Stimulated activated CD4-positive, alpha-beta T cell treated with anti-CD3 and anti-CD28 coated beads, Interleukin-1b, Interleukin-23, amount 100 ng/mL, for 24 hours (primary cell): ENCODE measurements at regions not wholly inside any gene's neighbourhood (a gene's known extent, or its start where the extent isn't known, plus 50 kb on each side); places are given as distances from the start of the nearest gene placed in this dataset.
"Not testable (repeated sequence)": the region's sequence is repeated elsewhere in the genome, so short reads cannot be mapped to it uniquely, and the experiment has no call there.

Experiments
- DNase-seq, 4 experiments: peaks; one replicate each; pipeline ENCODE4 v3.0.0-alpha.2; 2020; ENCODE audit warnings: low read depth in 4 of 4, low spot score in 1 of 4

DNA sequence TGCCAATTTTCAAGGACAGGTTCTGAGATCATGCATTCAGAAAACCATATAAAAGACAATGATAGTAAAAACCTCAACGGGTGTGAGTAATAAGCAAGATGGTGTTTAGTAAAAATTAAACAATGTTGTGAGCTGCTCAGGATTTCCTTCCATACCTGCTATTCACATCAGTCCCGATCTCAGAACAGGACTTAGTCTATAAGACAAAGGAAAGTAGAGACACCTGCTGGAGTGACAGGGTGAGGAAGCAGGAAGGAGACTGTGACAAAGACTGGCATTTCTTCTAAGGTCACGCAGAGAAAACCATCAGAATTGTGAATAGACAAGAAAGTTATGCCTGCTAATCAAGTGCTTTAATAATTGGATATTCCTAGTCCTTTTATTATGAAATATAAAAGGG lies 648.0 kb downstream of the DACH1 start:
- no peak for DNase-seq

DNA sequence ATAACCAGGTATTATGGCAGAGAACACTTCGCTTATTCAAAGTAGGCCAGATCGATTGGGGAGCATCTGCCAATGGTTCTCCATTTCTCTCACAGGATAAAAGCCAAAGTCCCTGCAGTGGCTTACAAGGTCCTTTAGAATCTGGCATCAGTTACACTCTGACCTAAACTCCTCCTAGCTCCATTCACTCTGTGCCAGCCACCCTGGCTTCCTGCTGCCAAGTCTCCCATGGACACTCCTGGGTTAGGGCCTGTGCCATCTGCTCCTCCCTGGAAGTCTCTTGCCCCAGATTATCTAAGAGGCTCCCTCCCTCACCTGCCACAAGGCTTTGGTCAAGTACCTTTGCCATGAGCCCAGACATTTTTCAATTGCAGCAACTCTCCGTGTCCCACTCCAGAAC lies 649.2 kb downstream of the DACH1 start:
- no peak for DNase-seq

DNA sequence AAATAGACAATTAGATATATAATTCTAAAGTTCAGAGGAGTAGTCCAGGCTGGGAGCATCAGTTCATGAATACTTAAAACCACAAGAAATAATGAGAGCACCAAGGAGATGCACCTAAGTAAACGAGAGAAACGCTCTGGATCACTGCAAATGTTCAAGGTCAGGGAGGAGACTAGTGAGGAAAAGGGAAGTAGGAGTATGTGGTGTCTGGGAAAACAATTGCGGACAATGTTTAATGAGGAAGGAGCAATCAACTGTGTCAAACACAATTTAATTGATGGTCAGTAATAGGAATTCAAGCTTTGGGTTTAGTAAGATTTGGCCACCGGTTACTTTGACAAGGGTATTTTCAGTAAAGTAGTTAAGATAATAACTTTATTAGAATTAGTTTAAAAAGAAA lies 652.2 kb downstream of the DACH1 start:
- no peak for DNase-seq

DNA sequence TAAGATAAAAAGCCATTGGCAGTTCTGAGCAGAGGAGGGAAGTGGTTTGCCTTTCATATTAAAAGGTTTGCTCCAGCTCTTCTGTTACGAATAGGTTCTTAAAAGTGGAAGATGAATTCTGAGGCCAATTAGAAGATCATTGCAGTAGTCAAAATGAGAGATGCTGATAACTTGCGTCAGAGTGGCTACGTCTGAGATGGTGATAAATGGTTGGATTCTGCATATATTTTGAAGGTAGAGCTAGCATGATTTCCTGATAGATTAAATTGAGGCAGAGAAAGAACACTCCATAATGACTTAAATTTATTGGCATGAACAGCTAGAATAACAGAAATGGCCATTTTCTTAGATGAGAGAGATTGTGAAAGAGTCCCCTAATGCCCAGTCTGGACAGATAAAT lies 652.6 kb downstream of the DACH1 start:
- no peak for DNase-seq

DNA sequence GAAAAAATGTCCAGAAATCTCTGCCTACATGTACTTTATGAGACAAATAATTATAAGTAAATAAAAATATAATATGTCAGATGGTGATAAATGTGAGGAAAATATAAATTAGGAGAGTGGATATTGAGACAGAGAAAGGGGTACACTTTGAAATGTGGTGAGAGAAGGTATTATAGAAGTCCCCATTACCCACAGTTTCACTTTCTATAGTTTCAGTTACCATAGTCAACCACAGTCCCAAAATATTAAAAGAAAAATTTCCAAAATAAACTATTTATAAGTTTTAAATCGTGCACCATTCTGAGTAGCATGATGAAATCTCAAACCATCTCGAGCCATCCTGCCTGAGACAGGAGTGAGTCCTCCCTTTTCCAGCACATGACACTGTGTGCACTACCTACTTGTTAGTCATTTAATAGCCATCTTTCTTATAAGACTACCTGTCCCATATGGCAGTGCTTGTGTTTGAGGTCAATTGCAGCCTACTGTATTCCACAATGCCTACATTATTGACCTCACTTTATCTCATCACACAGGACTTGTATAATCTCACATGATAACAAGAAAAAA lies 653.7 kb downstream of the DACH1 start:
- DNase-seq = no peak

DNA sequence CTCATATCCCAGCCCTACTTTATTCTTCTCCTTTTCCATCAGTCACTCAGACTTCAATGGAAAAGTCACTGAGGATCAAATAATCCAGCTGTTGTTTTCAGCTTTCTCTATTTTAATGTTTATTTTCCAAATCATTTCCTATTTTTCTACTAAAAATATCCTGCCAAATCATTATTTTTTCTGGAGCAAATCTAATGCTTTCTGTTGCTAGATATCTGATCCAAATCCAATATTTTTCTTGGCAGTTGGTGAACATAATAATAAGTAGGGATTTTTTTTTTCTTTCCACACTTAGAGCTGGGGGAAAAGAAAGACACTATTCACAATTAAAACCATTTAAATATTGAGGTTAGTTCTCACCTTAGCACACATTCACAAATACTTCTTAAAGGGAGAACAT lies 656.1 kb downstream of the DACH1 start:
- DNase-seq = no peak

DNA sequence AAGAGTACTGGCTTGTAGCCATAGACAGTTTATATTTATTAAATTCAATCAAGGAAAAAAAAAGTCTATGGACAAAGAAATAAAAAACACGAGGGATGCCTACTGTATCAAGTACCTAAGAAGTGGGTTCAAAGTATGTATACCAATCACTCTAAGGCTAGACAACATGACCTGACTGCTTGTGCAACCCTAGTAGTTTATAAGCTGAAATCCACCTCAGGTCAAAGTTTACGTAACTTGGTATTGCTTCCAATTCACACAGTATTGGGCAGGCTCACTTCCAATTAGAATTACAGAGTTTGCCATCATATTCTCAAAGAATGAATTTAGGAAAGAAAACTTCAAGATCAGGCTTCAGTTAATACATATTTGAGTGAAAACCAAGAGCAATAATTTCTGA lies 657.8 kb downstream of the DACH1 start:
- no peak for DNase-seq

DNA sequence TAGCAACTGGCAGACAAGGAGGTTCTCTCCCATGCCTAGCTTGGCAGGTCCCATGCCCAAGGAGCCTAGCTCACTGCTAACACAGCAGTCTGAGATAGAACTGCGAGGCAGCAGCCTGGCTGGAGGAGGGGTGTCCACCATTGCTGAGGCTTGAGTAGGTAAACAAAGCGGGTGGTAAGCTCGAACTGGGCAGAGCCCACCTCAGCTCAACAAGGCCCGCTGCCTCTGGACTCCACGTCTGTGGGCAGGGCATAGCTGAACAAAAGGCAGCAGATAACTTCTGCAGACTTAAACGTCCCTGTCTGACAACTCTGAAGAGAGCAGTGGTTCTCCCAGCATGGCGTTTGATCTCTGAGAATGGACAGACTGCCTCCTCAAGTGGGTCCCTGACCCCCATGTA lies 682.4 kb downstream of the DACH1 start:
- not testable (repeated sequence) for DNase-seq

DNA sequence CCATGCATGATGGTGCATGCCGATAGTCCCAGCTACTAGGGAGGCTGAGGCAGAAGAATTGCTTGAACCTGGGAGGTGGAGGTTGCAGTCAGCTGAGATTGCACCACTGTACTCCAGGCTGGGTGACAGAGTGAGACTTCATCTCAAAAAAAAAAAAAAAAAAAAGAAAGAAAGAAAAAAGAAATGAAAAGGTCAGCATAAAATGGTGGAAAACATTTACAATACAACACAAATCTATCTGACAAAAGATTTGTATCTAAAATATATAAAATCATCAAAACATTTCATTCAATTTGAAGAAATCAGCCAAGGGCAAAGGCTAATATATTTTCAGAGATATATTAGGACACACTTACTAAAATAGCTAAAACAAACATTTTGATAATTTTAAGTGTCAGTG lies 683.7 kb downstream of the DACH1 start:
- not testable (repeated sequence) for DNase-seq

DNA sequence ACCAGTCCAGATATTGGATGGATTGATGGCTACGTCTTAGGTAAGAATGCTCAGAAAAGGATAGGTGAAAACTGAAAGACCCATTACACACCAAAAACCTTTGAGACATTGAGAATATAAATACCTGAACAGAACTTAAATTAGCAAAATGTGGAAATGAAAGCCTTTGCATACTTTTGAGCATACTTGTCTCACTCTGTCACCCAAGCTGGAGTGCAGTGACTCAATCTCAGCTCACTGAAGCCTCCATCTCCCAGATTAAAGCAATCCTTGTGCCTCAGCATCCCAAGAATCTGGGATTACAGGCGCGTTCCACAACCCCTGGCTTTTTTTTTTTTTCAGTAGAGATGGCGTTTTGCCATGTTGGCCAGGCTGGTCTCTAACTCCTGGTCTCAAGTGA lies 695.3 kb downstream of the DACH1 start:
- DNase-seq = no peak

DNA sequence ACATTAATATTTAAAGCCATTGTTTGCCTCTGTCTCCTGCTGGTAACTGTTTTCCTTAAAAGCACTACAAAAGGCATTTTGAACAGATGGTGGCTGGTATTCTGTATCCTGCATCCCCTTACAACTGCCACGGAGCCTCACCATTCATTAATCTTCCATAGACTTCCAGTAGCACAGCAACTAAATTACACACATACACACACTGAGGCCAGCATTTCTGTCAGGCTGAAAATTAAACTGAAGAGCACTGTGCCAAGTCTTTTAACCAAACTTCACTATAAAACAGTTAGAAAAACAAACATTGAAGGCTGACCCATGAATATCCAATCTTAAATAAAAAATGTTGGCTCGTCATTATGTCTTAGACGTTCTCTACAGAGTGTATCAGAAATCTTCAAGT lies 697.8 kb downstream of the DACH1 start:
- no peak for DNase-seq

DNA sequence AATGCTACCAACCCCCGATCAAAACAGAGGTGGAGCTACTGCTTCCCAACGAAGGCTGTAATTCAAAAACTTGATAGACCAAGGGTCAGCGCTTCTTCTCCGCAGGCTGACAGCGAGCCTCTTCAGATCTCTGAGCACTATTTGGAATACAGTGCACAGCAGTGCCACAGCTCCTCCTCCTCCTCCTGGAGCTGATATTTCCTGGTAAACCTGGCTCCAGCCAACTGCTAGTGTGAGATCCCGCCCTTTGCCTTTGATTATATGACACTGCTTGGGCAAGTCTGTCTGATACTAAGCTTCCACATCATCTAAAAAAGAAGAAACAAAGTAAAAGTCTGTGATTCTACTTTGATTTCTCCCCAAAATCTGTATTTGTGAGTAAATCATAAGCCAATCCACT lies 710.5 kb downstream of the DACH1 start:
- no peak for DNase-seq

DNA sequence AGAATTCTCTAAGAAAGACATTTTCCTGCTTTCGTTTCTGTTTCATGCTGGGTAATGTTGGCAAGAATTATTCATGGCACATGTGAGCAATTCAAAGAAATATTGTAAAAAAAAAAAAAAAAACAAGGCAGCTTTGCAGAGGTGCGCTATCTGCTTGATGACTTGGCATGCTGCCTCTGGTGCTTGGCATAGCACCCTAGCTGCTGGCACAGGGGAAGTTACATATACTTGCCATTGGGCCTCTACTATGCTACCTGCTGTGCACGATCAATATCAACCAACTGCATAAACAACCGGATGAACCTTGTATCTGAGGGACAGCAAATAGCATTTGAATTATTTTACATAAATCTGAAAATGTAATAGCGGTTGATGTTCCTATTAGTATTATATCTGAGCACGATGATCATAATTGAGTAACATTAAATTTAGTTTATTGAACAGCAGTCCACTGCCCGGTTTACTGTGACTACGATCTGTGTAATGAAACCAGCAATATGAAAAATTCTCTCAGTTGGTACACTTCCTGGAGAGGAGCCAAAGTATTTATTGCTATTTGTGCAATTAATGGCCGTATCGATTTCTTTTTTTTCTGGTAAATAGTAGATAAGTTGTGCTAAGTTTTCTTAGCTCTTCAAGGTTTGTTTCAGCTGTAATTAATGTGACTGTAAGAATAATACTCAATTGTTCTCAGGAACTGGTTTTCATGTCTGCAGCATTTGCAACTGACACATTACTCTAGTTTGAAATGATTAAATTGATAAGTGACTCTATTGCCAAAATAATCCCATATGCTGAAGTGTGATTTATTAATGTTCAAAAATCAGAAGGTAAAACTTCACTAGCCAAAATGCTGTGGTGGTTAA lies 717.3 kb downstream of the DACH1 start:
- DNase-seq = no peak

DNA sequence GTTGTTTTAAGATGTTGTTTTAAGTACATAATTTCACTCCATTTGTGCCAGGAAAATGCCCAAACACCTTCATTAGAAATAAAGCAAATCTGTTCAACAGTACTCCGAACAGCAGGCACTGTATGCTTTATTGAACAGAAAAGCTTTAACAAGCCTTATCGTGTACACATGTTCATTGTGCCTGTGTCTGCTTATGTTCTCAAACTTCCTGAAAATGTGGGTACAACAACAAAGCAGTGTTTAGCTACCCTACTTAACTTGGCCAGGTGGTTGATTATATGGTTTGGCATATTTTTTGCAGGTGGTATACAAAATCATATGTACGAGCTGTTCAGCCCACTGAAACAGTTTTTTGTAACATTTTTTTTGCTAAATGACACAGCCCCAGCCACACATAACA lies 718.0 kb downstream of the DACH1 start:
- DNase-seq = no peak

DNA sequence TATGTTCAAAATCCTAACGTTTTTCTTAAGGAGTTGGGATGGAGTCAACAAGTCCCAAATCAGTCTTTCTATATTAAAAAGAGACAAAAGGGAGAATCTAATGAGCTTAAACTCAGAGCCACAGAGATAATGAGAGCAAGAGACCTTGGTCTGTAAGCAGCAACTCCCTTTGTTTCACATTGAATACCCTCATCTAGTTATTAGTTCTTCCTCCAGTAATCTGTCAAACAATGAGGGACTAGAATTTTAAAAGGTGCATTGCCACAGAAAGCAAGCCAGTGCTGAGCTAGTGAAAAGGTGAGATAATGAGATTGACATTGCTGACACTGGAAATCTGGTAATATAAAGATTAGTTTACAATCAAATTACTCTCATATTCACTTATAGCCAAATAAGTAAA lies 718.6 kb downstream of the DACH1 start:
- DNase-seq = no peak

DNA sequence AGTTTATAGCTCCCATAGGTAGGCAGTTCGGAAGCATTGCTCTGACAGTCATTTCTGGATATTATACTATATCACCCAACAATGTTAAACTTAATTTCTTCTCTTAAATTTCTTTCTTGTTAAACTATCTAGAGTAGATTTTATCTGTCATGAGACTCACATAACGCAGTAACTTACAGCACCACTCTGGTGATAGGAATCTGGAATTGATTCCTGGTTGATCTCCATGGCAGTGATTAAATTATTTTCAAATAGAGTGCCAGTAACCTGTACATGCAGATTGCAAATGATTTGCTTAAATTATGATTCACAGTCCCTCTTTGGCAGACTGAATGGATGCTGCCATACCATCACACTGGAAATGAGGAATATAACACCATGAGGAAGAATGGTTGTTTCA lies 722.1 kb downstream of the DACH1 start:
- DNase-seq = no peak

DNA sequence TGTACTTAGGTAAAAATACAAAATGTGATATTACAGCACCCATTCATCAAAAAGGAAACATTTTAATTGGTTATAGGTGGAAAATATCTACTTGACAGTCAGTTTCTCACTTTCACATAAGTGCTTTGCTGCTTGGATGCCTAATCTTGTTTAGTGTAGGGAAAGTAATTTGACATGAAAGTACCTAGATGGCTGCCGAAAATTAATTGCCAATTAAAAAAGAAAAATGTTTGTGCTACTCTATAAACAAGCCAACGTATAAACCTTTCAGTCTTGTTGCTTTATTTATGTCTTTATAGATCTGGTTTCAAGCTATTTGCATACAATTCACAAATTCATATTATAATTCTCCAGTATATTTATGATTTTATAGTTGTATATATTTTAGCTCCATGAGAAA lies 729.9 kb downstream of the DACH1 start:
- no peak for DNase-seq

DNA sequence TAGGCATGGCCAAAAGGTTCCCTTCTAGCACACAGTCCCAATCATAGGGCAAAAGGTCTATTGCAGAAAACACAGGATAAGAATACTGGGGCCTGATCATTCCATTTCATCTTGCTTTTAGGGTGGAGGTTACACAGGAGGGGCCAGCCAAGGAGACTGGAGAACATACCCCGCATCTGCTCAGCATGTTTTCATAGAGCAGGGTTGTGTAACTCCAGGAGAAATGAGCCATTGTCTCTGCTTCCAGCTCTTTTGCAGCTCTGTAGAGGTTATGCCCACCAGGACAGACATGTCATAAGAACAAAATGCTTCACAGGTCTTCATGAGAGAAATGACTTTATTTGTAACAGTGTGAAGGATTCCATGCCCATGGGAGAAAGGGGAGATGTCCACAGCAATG lies 742.8 kb downstream of the DACH1 start:
- DNase-seq = no peak

DNA sequence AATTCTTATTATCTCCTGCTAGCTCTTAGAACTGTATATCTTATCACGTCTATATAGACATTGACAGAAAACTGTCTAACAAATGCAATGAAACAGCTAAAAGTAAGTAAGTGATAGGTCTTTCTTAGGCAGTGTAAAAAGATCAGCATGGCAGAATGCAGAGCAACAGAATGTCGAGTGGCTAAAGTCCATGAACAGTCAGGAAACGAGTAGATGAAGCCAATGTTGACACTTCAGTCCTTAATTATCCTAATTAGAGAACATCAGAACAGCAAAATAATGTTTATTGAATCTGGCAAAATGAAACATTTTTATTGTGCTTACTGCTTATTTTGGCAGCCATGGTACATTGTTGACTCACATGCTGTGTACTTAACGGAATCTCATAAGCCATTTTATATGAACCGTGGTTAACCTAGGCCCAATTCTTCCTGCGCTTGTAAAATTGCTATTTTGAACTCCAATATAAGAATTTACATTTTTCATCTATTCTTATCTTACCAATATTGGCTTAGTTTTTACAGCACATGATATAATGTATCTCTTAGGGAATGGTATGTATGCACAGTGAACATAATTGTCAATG lies 748.1 kb downstream of the DACH1 start:
- no peak for DNase-seq

DNA sequence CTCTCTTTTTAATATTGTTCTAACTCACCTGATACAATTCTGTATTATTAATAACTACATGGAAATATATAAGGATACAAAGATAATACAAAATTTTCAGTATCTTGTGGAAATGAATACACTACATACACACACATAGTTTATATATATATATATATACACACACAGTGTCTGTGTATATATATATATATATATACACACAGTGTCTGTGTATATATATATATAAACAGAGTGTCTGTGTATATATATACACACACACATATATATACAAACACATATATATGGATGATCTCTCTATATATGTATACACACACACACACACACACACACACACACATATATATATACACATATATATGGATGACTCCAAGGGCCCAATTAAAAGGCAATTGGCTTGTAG lies 749.1 kb downstream of the DACH1 start:
- DNase-seq = no peak

DNA sequence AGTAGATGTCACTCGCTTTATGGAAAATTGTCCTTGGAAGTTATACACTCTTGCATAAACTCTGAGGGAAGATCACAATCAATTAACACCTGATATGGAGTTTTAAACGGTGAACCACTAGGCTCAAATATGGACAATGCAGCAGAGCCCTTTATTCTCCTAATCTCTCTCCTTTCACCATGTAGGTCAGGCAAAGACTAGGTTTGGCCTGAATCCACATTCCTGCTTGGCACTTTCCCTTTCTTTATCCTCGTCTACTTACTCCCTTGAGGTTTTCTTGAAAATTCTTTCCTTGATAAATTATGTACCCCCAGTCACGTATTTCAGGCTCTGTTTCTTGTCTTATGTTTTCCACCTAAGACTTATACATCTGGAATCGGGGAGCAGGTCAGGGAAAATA lies 751.7 kb downstream of the DACH1 start:
- DNase-seq = no peak

DNA sequence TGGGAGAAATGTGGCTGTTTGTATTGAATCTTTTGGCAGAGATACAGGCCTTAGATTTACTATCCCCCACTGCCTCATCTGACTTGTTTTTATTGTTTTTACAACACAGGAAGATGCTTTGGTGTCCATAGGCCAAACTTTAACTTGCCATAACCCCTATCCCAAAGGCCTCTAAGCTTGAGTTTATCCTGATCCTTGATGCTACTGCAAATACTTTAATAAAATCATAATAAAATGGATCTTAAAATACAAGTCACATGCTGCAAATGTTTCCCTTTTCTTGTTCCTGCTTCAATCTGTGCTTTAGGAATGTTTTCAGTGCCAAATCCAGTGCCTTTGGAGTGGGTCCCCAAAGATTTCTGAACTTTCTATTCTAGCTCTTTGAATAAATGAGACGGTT lies 770.6 kb downstream of the DACH1 start:
- DNase-seq = no peak

DNA sequence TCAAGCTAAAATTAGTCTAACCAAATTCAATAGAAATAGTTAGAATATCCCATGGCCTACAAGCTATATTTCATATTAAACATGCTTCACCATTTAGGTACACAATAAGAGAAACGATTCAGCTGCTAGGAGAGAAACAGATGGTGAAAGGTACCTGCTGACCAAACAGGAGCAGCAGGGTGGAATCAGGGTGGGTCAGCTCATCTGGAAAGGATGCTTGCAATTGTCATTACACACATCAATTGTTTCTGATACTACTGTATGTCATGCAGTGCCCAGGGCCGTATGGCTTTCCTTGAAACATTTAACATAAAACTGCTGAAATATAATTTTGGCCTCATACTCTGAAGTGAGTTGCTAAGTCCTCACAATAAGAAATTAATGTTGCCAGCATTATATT lies 776.0 kb downstream of the DACH1 start:
- no peak for DNase-seq
